ENCODE measurements at regions not wholly inside any gene's neighbourhood (a gene's known extent, or its start where the extent isn't known, plus 50 kb on each side); places are given as distances from the start of the nearest gene placed in this dataset.

DNA sequence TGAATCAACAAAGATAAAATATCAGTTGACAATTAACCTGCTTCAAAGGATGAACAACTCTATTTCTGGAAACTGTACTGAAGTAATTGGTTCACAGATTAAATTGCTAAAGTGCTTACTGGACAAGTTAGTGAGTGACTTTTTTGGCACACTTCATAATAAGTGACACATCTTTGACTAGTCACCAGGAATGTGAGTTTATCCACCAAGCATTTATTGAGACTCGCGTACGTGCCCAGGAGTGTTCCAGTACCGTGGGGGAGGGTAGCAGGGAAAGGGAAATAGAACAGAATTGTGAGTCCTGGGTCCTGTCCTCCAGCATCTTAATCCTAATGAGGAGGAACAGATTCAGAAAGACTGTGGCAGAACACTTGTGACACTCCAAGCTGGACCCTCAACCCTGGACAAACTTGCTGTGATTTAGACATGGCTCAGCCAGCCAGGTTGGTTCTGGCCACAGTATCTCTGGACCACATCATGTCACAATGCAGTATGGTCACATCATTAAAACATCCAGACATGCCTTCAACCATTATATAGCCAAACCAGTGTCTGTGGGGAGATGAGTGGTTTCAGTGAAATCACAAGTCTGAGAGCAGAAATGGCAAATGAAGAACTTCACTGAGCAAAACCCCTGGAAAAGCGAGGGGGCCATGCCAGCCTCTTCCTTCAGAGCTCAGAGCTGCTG, 623.1 kb downstream of the BNC2 start:
- H2BK15ac ChIP-seq (ENCODE audit: low read depth, low read length), result no peak overlapping the region
- Mint-ChIP-seq H3K9me3 (no peaks in the 10 kb centered on the region; a peak in 1 of 5 replicates), H3K4me3 (no peak overlapping the region), H3K4me1 (peaks cover 32 to 34% of the 10 kb centered on the region in 2 experiments), H3K27me3 (ENCODE audit: low read depth) (peaks cover 3% of the 10 kb centered on the region; the same call in 1 of the 2 replicates), H3K27ac (no peak overlapping the region), H3K36me3 (ENCODE audit: insufficient read depth in 1 of 3, low read depth in 3 of 3) (no peaks in the 10 kb centered on the region)
- no peak overlapping the region for H2BK20ac ChIP-seq (ENCODE audit: low read depth, low read length, poor library complexity, severe bottlenecking)
- H2AFZ ChIP-seq (ENCODE audit: low read length), result no peak overlapping the region
- no peak overlapping the region for H2BK12ac ChIP-seq (ENCODE audit: insufficient read length, low read depth, low read length)
- no peak overlapping the region for H4K5ac ChIP-seq (ENCODE audit: insufficient read length, low read depth, low read length)
- H2BK120ac ChIP-seq (ENCODE audit: low read depth, low read length, poor library complexity, severe bottlenecking), result no peak overlapping the region
- no peak overlapping the region for H4K8ac ChIP-seq (replicated peaks; ENCODE audit: insufficient read length, low read depth, low read length)
- H3K27me3 ChIP-seq (ENCODE audit: insufficient read depth, low read length), result no peaks in the 10 kb centered on the region
- no CpG with 5 or more reads among the region's 5 CpGs for WGBS (ENCODE audit: extremely low coverage, insufficient read length, low lambda C conversion rate)
- H3K4me2 ChIP-seq (ENCODE audit: insufficient read depth, insufficient read length, low read length), result no peak overlapping the region
- no peak overlapping the region for H3K27ac ChIP-seq (ENCODE audit: insufficient read length, low read depth, low read length)
- no peaks in the 10 kb centered on the region for H4K20me1 ChIP-seq (ENCODE audit: control insufficient read depth, insufficient read depth, insufficient read length)
- no peak overlapping the region for H3K23ac ChIP-seq (ENCODE audit: insufficient read length, low read depth, low read length)
- no peak overlapping the region for H3K14ac ChIP-seq (ENCODE audit: insufficient read depth, low read length)
- H2AK5ac ChIP-seq (ENCODE audit: insufficient read length, low read length), result no peak overlapping the region
- H2BK5ac ChIP-seq (ENCODE audit: insufficient read length, low read length), result no peak overlapping the region
- H3K4me1 ChIP-seq (ENCODE audit: insufficient read depth, low read length), result peaks cover 6% of the 10 kb centered on the region
- no peak overlapping the region for H3K9ac ChIP-seq (ENCODE audit: extremely low read depth, insufficient read length, low read length)
- no peaks in the 10 kb centered on the region for H3K79me2 ChIP-seq (ENCODE audit: insufficient read depth, low read length)
- no peaks in the 10 kb centered on the region for H3K79me1 ChIP-seq (ENCODE audit: insufficient read depth, low read depth, low read length, poor library complexity, severe bottlenecking)
- H3T11ph ChIP-seq (ENCODE audit: low read length), result no peak overlapping the region
- H3K9me3 ChIP-seq (ENCODE audit: control insufficient read depth, low read depth, low read length), result no peaks in the 10 kb centered on the region
- no peak overlapping the region for H4K91ac ChIP-seq (ENCODE audit: insufficient read length, low read depth, low read length)
- no peak overlapping the region for H3K18ac ChIP-seq (ENCODE audit: insufficient read length, low read depth, low read length)
- H3K4ac ChIP-seq (ENCODE audit: low read depth, low read length), result no peak overlapping the region
- TF ChIP-seq, protein P1, sequence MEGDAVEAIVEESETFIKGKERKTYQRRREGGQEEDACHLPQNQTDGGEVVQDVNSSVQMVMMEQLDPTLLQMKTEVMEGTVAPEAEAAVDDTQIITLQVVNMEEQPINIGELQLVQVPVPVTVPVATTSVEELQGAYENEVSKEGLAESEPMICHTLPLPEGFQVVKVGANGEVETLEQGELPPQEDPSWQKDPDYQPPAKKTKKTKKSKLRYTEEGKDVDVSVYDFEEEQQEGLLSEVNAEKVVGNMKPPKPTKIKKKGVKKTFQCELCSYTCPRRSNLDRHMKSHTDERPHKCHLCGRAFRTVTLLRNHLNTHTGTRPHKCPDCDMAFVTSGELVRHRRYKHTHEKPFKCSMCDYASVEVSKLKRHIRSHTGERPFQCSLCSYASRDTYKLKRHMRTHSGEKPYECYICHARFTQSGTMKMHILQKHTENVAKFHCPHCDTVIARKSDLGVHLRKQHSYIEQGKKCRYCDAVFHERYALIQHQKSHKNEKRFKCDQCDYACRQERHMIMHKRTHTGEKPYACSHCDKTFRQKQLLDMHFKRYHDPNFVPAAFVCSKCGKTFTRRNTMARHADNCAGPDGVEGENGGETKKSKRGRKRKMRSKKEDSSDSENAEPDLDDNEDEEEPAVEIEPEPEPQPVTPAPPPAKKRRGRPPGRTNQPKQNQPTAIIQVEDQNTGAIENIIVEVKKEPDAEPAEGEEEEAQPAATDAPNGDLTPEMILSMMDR (conservative IDR thresholded peaks at IDR 0.05), result no peak
- DNase-seq, result peak; percentile 5
- H3K56ac ChIP-seq (ENCODE audit: insufficient read length, low read depth, low read length), result no peak overlapping the region
- no peaks in the 10 kb centered on the region for H3K23me2 ChIP-seq (ENCODE audit: insufficient read length, low read depth, low read length, poor library complexity, severe bottlenecking)
